ENCODE measurements at regions not wholly inside any gene's neighbourhood (a gene's known extent, or its start where the extent isn't known, plus 50 kb on each side); places are given as distances from the start of the nearest gene placed in this dataset.

GRCh38 chr9:109860521-109860920 is 80.5 kb downstream of the PALM2AKAP2 start:
- dilution Hi-C loops (cut with HindIII; ENCODE audit: low sequenced_read_pairs, unreplicated experiment): no loop called here
- H3K14ac ChIP-seq (replicated peaks; ENCODE audit: low read depth, low read length): no peak overlapping the region
- CTCF ChIA-PET: interaction anchor here (1.8 kb wide), 1 partner anchor 8 kb away, joined by 7 read pairs; no protein-coding TSS in a partner anchor
- H3K56ac ChIP-seq (ENCODE audit: extremely low read depth, insufficient read depth, low read length): no peak overlapping the region
- no peak overlapping the region for H4K8ac ChIP-seq (ENCODE audit: low read depth in 2 of 2, low read length in 2 of 2)
- H3K23ac ChIP-seq (ENCODE audit: low read depth, low read length): no peak overlapping the region
- TF ChIP-seq CEBPB (IDR thresholded peaks at IDR 0.05; ENCODE audit: low read depth, low read length) (no peak), CHD1 (IDR thresholded peaks at IDR 0.05; ENCODE audit: low read depth, low read length) (no peak), RFX5 (IDR thresholded peaks at IDR 0.05; ENCODE audit: low read depth, low read length) (no peak), NFE2L2 (IDR thresholded peaks at IDR 0.05; ENCODE audit: low read depth, low read length) (no peak), MAZ (IDR thresholded peaks at IDR 0.05; ENCODE audit: borderline replicate concordance, low read depth, low read length) (no peak), RCOR1 (IDR thresholded peaks at IDR 0.05; ENCODE audit: insufficient replicate concordance, low read length) (no peak), MXI1 (IDR thresholded peaks at IDR 0.05; ENCODE audit: borderline replicate concordance, low read depth, low read length) (no peak), BHLHE40 (IDR thresholded peaks at IDR 0.05; ENCODE audit: low read depth, low read length) (no peak), SMC3 (IDR thresholded peaks at IDR 0.05; ENCODE audit: low read depth, low read length) (no peak), MAFK (IDR thresholded peaks at IDR 0.05; ENCODE audit: low read depth, low read length) (no peak), FOS (IDR thresholded peaks at IDR 0.05; ENCODE audit: low read depth, low read length) (no peak), CTCF (conservative IDR thresholded peaks at IDR 0.05; ENCODE audit: low read depth, low read length) (no peak), USF2 (IDR thresholded peaks at IDR 0.05; ENCODE audit: low read depth, low read length) (no peak), POLR2A (IDR thresholded peaks at IDR 0.05; ENCODE audit: low read depth, low read length) (no peak), ELK1 (IDR thresholded peaks at IDR 0.05; ENCODE audit: borderline replicate concordance, low read depth, low read length) (no peak), RAD21 (IDR thresholded peaks at IDR 0.05; ENCODE audit: low read length) (no peak)
- no peak overlapping the region for H3K4me2 ChIP-seq (ENCODE audit: low read depth, low read length)
- H3K4me1 ChIP-seq (ENCODE audit: control insufficient read depth, insufficient read depth, low read length): peaks cover 8% of the 10 kb centered on the region
- no peak overlapping the region for H2BK20ac ChIP-seq (ENCODE audit: low read depth, low read length)
- H2AK9ac ChIP-seq (replicated peaks; ENCODE audit: low read depth, low read length, poor library complexity): no peak overlapping the region
- intact Hi-C loops (cut with micrococcal nuclease): no loop called here
- H2BK5ac ChIP-seq (ENCODE audit: low read depth, low read length, poor library complexity, severe bottlenecking): no peak overlapping the region
- H4K20me1 ChIP-seq (ENCODE audit: insufficient read depth, low read length): peaks cover 21% of the 10 kb centered on the region; the same call in 1 of the 2 replicates
- H3K27me3 ChIP-seq (ENCODE audit: control insufficient read depth, insufficient read depth, low read length): no peaks in the 10 kb centered on the region
- POLR2A ChIA-PET (ENCODE audit: unreplicated experiment): no interaction called here
- H3K9me3 ChIP-seq (ENCODE audit: control insufficient read depth, insufficient read depth, low read length): no peaks in the 10 kb centered on the region
- H3K4me3 ChIP-seq (ENCODE audit: insufficient read depth, low read depth, low read length): no peak overlapping the region
- H2BK120ac ChIP-seq (ENCODE audit: low read depth, low read length): no peak overlapping the region
- H4K91ac ChIP-seq (ENCODE audit: insufficient read depth, low read depth, low read length): no peak overlapping the region
- no peak overlapping the region for H3K4ac ChIP-seq (ENCODE audit: low read depth, low read length)
- no peak overlapping the region for H4K5ac ChIP-seq (ENCODE audit: low read depth, low read length)
- H3K27ac ChIP-seq (ENCODE audit: insufficient read depth, low read length): no peak overlapping the region
- H2BK15ac ChIP-seq (ENCODE audit: low read depth, low read length): no peak overlapping the region
- H2AFZ ChIP-seq (replicated peaks; ENCODE audit: low read length, poor library complexity): no peak overlapping the region
- in situ Hi-C loops (cut with MboI; ENCODE audit: low sequenced_read_pairs): no loop called here
- no TSS peak for BruUV-seq (replicated peaks)
- peaks cover 3% of the 10 kb centered on the region; the same call in 1 of the 2 replicates for H3K9me1 ChIP-seq (ENCODE audit: insufficient read depth, low read length)
- H3K18ac ChIP-seq (ENCODE audit: low read depth, low read length): no peak overlapping the region
- no peaks in the 10 kb centered on the region for H3K36me3 ChIP-seq (ENCODE audit: control insufficient read depth, insufficient read depth, low read length)
- H2AK5ac ChIP-seq (ENCODE audit: low read depth, low read length): no peak overlapping the region
- WGBS, 2 experiments (ENCODE audit: extremely low coverage in 2 of 2, insufficient read length in 1 of 2): 13% methylated on average over 1 of the region's 2 CpGs; no CpG with 5 or more reads in 1 of the 2 experiments
- H3K9ac ChIP-seq (ENCODE audit: low read depth, low read length): no peak overlapping the region
- no peak for DNase-seq
- no peak for ATAC-seq (ENCODE audit: low read depth)
- H3K79me1 ChIP-seq (ENCODE audit: low read depth in 1 of 2, low read length in 2 of 2): peaks cover 39 to 71% of the 10 kb centered on the region in 2 experiments

All from IMR-90 (cell line).